SK-N-SH treated with all-trans-retinoic acid at 6 μM for 48 hours (cell line): ENCODE measurements at regions not wholly inside any gene's neighbourhood (a gene's known extent, or its start where the extent isn't known, plus 50 kb on each side); places are given as distances from the start of the nearest gene placed in this dataset.

ENCODE experiments used
- CREB5 ChIP-seq: fragments of 250-450 bp; sonication (Bioruptor Pico); IDR thresholded peaks from 2 replicates; pipeline ENCODE4 v1.5.1; 2020; ENCODE audit warnings: low read depth, mild to moderate bottlenecking, moderate library complexity
- CSRNP3 ChIP-seq: fragments of 250-450 bp; sonication (Bioruptor Pico); IDR thresholded peaks from 2 replicates; pipeline ENCODE4 v1.5.1; 2021; ENCODE audit warnings: mild to moderate bottlenecking, moderate library complexity
- SNAI2 ChIP-seq: fragments of 250-450 bp; sonication (Bioruptor Pico); IDR thresholded peaks from 2 replicates; pipeline ENCODE4 v1.5.0; 2020; ENCODE audit warnings: mild to moderate bottlenecking, moderate library complexity
- TCF4 ChIP-seq: fragments of 250-450 bp; sonication (Bioruptor Pico); IDR thresholded peaks from 2 replicates; pipeline ENCODE4 v1.8.0; 2021; ENCODE audit warnings: mild to moderate bottlenecking, moderate library complexity, borderline replicate concordance
- ZFP3 ChIP-seq: fragments of 250-450 bp; sonication (Bioruptor Pico); IDR thresholded peaks from 2 replicates; pipeline ENCODE4 v1.5.0; 2020; ENCODE audit warnings: mild to moderate bottlenecking, moderate library complexity
- ZFP30 ChIP-seq: fragments of 450-650 bp; formaldehyde crosslinking; IDR thresholded peaks from 2 replicates; pipeline ENCODE4 v1.5.0; 2022; ENCODE audit warnings: mild to moderate bottlenecking, moderate library complexity

DNA sequence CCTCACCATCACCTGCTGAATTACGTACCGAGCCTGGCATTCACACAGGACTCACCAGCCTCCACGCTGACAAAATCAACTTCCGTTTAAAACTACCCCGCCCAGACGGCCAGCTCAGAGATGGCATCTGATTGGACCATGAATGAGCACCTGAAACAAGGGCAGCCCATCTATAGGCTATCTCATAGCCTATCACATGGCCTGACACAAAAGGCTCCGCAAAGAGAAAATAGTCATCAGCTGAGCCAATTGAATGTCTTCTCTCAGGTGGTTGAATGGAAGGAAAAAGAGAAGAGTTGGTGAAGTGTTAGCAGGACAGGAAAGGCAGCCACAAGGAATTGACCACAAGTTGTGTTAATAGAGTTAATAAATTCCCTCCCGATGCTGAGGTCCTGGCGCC is 50.6 kb upstream of the ZC3H12A start:
- TF ChIP-seq SNAI2 (CRISPR knock-in tag) (no peak), ZFP30 (CRISPR knock-in tag) (no peak), CREB5 (no peak), CSRNP3 (CRISPR knock-in tag) (no peak), ZFP3 (CRISPR knock-in tag) (no peak), TCF4 (CRISPR knock-in tag) (no peak)
